Pancreas (tissue), 10 donors: ENCODE measurements at regions not wholly inside any gene's neighbourhood (a gene's known extent, or its start where the extent isn't known, plus 50 kb on each side); places are given as distances from the start of the nearest gene placed in this dataset.
"Not testable (repeated sequence)": the region's sequence is repeated elsewhere in the genome, so short reads cannot be mapped to it uniquely, and the experiment has no call there.

Source experiments
- ATAC-seq, 4 donors: fragments of 200-7000 bp; cut with Tn5 transposase; one replicate each; pipeline versions ENCODE4 v1.8.0 to v1.9.1; 2020; ENCODE audit warnings: mild to moderate bottlenecking in 4 of 4, moderate library complexity in 4 of 4
- DNase-seq, 6 donors: peaks; one replicate each; pipeline ENCODE4 v3.0.0-alpha.2; 2020
- FAIRE-seq: peaks from 2 replicates; lab custom pipeline; 2012; peaks lifted over from hg19 to GRCh38; lab: Jason Lieb, UNC
- H3K27ac ChIP-seq, 4 donors: fragments of 200-600 bp; sonication (generic); 1 replicate in 3 of 4; 2 replicates in 1 of 4; pipeline versions ENCODE4 v1.5.0 to v1.8.0; 2020
- H3K27me3 ChIP-seq, 4 donors: fragments of 200-600 bp; one replicate each; pipeline ENCODE4 v1.8.0; 2021
- H3K36me3 ChIP-seq, 3 donors: fragments of 200-600 bp; sonication (generic) in 1 of 3; one replicate each; pipeline versions ENCODE4 v1.5.0 to v1.8.0; 2020 to 2021
- H3K4me1 ChIP-seq, 3 donors: fragments of 200-600 bp; one replicate each; pipeline ENCODE4 v1.8.0; 2021
- H3K4me3 ChIP-seq, 4 donors: fragments of 200-600 bp; sonication (generic) in 2 of 4; one replicate each; pipeline versions ENCODE4 v1.5.0 to v1.8.0; 2020 to 2021
- H3K9me3 ChIP-seq, 4 donors: fragments of 200-600 bp; one replicate each; pipeline ENCODE4 v1.8.0; 2021
- CTCF ChIP-seq, 4 donors: fragments of 200-600 bp; sonication (generic) in 3 of 4; IDR thresholded peaks; one replicate each; pipeline versions ENCODE4 v1.5.0 to v1.8.0; 2021; ENCODE audit warnings: antibody characterized with exemption in 4 of 4
- WGBS, 2 donors: extraction: QIAGEN DNeasy Blood & Tissue Kit; methylation state at CpG; one replicate each; pipeline ENCODE4 v1.1.7; 2013; 5-methylcytosine and 5-hydroxymethylcytosine counted together
- intact Hi-C, 3 donors: fragments of 100-400 bp; cut with DNase I; formaldehyde crosslinking; loops; one replicate each; pipeline versions ENCODE4 v1.11.1 to v1.14.2; 2022
- donor health status: healthy with polysubstance abuse.
- donor health status: DM: no; HTN: no; CAD: no; lungs with moderate emphysema.
- donor health status: DM: no; HTN: no; CAD: no.
- donor health status: control.
- donor health status: control.
- donor health status: Bipolar disorder and iron deficiency.
- donor health status: DM: yes; HTN: yes; CAD: no.
- donor health status: DM: no; HTN: no; CAD: no.
- donor health status: DM: no; HTN: no; CAD: no.
- donor health status: DM: yes; HTN: yes; CAD: no.

- Histone ChIP-seq H3K9me3 (no peaks in the 10 kb centered on the region), H3K27me3 (no peaks in the 10 kb centered on the region), H3K27ac (no peak overlapping the region), H3K36me3 (no peaks in the 10 kb centered on the region), H3K4me3 (no peak overlapping the region), H3K4me1 (no peaks in the 10 kb centered on the region)
- DNase-seq, result no peak
- intact Hi-C loops, result no loop called here
- no peak for TF ChIP-seq CTCF (IDR thresholded peaks at IDR 0.05)
- FAIRE-seq, result no peak
- ATAC-seq, result no peak
These were observed 98.1 kb downstream of the CDC14C start for GRCh38 chr7:49022448-49022847.

GRCh38 chr7:49023345-49024328 lies 99.3 kb downstream of the CDC14C start:
- FAIRE-seq (no peak), ATAC-seq (no peak), DNase-seq (no peak)
- Histone ChIP-seq H3K4me1 (no peaks in the 10 kb centered on the region), H3K4me3 (no peak overlapping the region), H3K27ac (no peak overlapping the region), H3K27me3 (no peaks in the 10 kb centered on the region), H3K36me3 (no peaks in the 10 kb centered on the region), H3K9me3 (no peaks in the 10 kb centered on the region)
- TF ChIP-seq CTCF (IDR thresholded peaks at IDR 0.05), result no peak
- intact Hi-C loops, result no loop called here
- 58 to 68% methylated on average over 9 of the region's 9 CpGs for WGBS, 2 donors

- Histone ChIP-seq H3K4me3 (no peak overlapping the region), H3K9me3 (no peaks in the 10 kb centered on the region), H3K27me3 (no peaks in the 10 kb centered on the region), H3K36me3 (no peaks in the 10 kb centered on the region), H3K27ac (no peak overlapping the region), H3K4me1 (no peaks in the 10 kb centered on the region)
- intact Hi-C loops, result no loop called here
- WGBS, 2 donors, result 82 to 87% methylated on average over 2 of the region's 2 CpGs
- TF ChIP-seq CTCF (IDR thresholded peaks at IDR 0.05), result no peak
- no peak for FAIRE-seq
- no peak for ATAC-seq
- DNase-seq, result no peak
These were observed 105.9 kb downstream of the CDC14C start for GRCh38 chr7:49030221-49030620.

- H3K4me3 ChIP-seq, H3K36me3 ChIP-seq, H3K27me3 ChIP-seq, H3K4me1 ChIP-seq, H3K9me3 ChIP-seq, H3K27ac ChIP-seq, intact Hi-C loops, ATAC-seq, FAIRE-seq, DNase-seq: not testable (repeated sequence)
- 77 to 95% methylated on average over 2 of the region's 2 CpGs for WGBS, 2 donors
These were observed 108.8 kb downstream of the CDC14C start for GRCh38 chr7:49033140-49033539.

GRCh38 chr7:49037346-49038210 lies 113.2 kb downstream of the CDC14C start:
- ATAC-seq (no peak), FAIRE-seq (no peak)
- TF ChIP-seq CTCF (IDR thresholded peaks at IDR 0.05), result no peak

More at GRCh38 chr7:49037346-49038210, 113.2 kb downstream of the CDC14C start:
- intact Hi-C loops, result no loop called here
- Histone ChIP-seq H3K27ac (no peak overlapping the region), H3K36me3 (no peaks in the 10 kb centered on the region), H3K27me3 (no peaks in the 10 kb centered on the region), H3K9me3 (no peaks in the 10 kb centered on the region), H3K4me3 (no peak overlapping the region), H3K4me1 (no peaks in the 10 kb centered on the region)
- no peak for DNase-seq
- 19 to 36% methylated on average over 2 of the region's 2 CpGs for WGBS, 2 donors
